ENCODE measurements at regions not wholly inside any gene's neighbourhood (a gene's known extent, or its start where the extent isn't known, plus 50 kb on each side); places are given as distances from the start of the nearest gene placed in this dataset.
"Not testable (repeated sequence)": the region's sequence is repeated elsewhere in the genome, so short reads cannot be mapped to it uniquely, and the experiment has no call there.

DNA sequence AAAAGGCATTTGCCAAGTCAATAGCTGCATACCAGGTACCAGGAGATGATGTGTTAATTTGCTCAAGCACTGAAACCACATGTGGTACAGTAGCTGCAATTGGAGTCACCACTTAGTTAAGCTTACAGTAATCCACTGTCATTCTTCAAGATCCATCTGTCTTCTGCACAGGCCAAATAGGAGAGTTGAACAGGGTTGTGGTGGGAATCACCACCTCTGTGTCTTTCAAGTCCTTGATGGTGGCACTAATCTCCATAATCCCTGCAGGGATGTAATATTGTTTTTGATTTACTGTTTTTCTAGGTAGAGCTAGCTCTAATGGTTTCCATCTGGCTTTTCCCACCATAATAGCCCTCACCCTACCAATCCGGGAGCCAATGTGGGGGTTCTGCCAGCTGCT is 91.9 kb downstream of the FCRL5 start:
- DNase-seq, result no peak

DNA sequence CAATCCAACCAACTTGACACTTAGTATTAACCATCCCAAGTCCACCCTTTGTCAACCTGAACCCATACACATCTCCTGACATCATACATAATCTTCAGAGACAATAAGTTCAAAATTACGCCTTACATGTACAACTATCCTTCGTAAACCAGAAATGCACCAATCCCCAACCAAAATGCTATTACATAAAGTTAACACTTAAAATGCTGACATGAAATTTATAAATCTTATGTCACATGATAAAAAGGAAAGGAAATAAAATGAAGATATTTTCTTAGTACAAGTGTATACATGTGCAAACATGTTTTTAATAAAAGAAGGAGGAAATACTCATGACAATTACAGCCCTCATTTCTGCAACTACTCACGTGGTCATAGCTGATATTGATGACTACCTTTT is 95.0 kb downstream of the FCRL5 start:
- DNase-seq, result no peak

DNA sequence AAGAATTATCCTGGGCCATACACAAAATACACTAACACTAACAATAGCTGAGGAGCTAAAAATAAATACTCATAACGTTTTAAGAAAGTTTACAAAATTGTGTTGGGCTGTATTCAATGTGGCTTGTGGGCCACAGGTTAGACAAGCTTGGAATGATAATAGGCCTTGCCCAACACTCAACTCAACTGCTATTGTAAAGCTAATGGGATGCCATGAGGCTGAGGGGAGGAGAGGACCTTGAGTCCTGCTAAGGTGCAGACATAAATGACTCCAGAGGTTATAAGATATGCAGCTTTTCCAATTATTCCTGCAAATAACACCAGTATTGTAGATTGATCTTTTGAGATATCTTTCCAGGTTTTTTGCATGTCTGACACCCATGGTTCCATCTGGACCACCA is 97.0 kb downstream of the FCRL5 start:
- no peak for DNase-seq

DNA sequence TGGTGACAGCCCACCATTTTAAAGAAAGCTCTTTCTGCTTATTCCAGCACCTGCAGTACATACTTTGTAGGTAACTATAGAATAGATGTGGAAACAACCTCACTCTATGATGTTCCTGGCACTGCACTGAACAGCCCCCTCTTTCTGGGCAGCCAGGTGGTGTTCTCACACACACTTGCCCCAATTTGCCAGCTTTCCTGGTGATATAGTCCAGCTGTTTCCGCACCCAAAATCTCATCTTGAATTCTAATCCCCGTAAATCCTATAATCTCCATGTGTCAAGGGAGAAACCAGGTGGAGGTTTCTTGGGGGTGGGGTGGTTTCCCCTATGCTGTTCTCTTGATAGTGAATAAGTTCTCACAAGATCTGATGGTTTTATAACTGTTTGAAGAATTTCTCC is 102.2 kb downstream of the FCRL5 start:
- no peak for DNase-seq

DNA sequence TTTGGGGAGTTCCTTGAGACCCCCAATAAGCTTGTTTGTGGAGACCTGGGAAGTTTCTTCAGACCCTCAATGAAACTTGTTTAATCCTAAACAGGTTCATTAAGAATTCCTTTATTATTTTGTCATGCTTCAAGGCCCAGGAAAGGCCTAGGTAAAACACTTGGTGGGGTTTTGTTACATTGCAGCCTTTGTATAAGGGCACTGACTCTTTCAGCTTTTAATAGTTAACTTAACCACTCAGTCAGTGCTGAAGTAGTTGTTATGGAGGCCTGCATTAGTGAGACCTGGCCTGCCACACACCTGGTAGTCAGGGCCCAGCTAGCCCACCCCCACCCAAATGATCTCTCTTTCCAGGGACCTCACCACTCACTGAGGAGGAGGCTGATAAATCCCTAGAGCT is 103.7 kb downstream of the FCRL5 start:
- DNase-seq, result no peak

DNA sequence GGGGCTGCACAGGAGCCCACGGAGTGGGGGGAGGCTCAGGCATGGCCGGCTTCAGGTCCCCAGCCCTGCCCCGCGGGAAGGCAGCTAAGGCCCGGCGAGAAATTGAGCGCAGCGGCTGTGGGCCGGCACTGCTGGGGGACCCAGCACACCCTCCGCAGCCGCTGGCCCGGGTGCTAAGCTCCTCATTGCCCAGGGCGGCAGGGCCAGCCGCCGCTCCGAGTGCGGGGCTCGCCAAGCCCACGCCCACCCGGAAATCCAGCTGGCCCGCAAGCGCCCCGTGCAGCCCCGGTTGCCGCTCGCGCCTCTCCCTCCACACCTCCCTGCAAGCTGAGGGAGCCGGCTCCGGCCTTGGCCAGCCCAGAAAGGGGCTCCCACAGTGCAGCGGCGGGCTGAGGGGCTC is 106.0 kb downstream of the FCRL5 start:
- DNase-seq, result not testable (repeated sequence)

DNA sequence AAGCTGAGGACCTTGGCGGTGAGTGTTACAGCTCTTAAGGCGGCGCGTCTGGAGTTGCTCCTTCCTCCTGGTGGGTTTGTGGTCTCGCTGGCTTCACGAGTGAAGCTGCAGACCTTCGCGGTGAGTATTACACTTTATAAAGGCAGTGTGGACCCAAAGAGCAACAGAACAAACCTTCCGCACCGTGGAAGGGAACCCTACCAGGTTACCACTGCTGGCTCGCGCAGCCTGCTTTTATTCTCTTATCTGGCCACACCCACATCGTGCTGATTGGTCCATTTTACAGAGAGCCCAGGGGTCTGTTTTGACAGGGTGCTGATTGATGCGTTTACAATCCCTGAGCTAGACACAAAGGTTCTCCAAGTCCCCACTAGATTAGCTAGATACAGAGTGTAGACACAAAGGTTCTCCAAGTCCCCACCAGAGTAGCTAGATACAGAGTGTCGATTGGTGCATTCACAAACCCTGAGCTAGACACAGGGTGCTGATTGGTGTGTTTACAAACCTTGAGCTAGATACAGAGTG is 106.6 kb downstream of the FCRL5 start:
- DNase-seq, result not testable (repeated sequence)

DNA sequence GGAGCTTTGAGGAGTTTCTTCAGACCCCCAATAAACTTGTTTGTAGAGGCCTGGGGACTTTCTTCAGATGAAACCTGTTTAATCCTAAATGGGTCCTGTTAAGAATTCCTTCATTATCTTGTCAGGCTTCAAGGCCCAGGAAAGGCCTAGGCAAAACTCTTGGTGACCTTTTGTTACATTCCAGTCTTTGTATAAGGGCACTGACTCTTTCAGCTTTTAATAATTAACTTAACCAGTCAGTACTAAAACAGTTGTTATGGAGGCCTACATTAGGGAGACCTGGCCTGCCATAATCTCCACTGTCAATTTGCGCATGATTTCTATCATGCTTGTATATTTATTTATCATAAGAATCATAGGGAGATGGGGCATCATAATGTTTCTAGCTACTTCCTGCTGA is 110.2 kb downstream of the FCRL5 start:
- no peak for DNase-seq

DNA sequence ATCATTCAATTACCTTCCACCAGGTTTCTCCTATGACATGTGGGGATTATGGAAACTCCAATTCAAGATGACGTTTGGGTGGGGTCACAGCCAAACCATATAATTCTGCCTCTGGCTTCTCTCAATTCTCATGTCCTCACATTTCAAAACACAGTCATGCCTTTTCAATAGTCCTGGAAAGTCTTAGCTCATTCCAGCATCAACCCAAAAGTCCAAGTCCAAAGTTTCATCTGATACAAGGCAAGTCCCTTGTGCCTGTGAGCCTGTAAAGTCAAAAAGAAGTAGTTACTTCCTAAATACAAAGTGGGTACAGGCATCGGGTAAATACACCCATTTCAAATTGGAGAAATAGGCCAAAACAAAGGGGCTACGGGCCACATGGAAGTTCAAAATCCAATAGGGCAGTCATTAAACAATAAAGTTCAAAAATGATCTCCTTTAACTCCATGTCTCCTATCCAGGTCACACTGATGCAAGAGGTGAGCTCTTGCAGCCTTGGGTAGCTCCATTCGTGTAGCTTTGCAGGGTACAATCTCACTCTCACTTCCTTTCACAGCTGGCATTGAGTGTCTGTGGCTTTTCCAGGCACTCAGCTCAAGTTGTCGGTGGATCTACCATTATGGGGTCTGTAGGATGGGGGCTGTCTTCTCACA is 112.9 kb downstream of the FCRL5 start:
- DNase-seq, result no peak

DNA sequence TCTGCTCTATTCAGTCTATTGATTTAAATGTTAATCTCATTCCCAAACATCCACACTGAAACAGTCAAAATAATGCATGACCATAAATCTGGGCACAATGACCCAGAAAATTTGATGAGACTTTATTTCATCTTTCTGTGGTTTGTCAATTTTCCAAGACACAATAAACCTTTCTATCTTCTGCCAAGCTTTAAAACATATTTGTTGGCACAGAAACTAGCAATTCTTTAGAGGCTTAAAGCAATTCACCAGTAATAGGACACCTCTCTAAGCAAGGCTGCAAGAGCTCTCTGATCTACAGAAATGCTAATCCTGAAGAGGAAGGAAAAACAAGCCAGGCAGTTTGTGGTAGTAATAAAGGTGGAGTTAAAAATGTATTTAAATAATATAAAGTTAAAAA is 113.7 kb downstream of the FCRL5 start:
- DNase-seq, result no peak

DNA sequence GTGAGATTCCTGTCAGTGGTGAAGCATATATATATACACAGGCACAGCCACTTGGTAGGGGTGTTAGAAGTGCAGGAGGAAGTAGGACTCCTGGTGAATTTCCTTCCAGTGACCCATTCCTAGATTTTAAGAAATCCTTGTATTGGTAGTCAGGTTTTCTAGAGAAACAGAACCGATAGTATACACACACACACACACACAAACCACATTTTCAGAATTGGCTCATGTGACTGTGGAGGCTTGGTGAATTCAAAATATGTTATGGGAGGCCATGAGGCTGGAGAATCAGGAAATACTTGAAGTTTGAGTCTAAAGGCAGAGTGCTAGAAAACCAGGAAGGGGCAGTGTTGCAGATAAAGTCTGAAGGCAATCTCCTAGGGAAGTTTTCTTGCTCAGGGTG is 114.2 kb downstream of the FCRL5 start:
- DNase-seq, result no peak

DNA sequence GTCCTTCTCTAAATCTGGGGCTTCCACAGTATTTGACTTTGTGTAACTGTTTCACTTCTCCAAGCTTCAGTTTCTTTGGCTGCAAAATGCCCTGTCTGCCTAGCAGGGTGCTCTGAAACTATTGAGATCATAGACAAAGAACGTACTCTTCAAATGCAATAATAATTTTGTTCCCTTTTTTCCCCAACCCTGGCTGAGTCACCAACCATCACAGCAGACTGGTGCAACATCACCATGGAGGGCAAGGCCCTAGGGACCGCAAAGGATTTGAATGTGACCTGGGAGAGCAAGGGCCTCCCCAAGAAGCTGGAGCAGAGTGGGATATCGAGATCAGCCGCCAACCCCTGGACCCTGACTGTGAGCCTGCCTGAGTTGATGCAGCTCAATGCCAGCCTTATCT is 115.0 kb downstream of the FCRL5 start:
- DNase-seq, result no peak

DNA sequence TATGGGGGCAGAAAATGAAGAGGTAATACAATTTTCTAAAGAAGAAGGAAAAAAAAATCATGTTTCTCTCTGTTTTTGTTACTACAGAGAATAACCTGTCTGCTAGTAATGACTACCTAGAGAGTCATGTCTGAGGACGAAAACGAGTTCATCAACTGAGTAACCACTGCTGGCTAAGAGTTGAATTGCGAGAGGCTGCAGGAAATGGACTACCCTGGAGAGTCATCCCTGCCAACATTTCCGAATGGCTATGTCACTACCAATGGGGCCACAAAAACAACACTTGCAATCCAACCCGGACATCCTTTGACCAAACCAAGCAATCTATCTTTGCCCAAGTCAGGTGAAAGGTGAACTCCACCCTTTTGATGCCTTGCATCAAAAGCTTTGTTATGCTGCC is 120.6 kb downstream of the FCRL5 start:
- no peak for DNase-seq

DNA sequence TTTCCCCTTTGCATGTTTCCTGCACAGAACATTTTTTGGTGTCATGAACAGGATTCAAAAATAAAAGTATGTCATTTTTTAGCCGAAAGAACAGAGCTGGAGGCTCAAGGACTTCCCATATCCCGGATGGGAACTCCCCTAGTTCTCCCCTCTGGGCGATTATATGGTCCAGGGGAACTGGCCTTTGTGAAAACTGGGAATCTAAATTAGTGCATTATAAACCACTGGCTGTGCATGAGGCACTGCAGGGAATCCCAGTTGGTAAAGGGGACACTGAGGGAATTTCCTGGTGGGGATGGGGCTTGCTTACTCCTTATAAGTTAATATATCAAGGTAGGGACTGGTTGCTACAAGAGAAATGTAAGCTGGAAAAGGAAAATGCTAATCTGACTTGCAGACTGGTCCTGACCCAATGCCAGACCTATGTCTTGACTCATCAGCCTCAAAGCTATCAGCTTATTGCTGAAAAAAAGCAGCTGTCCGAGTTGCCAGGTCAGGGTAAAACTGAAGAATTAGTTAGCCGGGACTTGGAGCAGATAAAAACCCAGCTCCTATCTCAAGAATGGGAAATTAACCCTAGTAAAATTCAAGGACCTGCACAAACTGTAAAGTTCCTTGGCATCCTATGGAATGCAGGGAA is 122.6 kb downstream of the FCRL5 start:
- no peak for DNase-seq

DNA sequence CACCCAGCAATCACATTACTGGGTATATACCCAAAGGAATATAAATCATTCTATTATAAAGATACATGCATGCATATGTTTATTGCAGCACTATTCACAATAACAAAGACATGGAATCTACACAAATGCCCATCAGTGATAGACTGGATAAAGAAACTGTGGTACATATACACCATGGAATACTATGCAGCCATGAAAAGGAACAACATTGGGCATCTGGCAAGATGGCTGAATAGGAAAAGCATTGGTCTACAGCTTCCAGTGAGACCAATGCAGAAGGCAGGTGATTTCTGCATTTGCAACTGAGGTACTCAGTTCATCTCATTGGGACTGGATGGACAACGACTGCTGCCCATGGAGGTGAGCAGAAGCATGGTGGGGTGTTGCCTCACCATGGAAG is 128.6 kb downstream of the FCRL5 start:
- not testable (repeated sequence) for DNase-seq

DNA sequence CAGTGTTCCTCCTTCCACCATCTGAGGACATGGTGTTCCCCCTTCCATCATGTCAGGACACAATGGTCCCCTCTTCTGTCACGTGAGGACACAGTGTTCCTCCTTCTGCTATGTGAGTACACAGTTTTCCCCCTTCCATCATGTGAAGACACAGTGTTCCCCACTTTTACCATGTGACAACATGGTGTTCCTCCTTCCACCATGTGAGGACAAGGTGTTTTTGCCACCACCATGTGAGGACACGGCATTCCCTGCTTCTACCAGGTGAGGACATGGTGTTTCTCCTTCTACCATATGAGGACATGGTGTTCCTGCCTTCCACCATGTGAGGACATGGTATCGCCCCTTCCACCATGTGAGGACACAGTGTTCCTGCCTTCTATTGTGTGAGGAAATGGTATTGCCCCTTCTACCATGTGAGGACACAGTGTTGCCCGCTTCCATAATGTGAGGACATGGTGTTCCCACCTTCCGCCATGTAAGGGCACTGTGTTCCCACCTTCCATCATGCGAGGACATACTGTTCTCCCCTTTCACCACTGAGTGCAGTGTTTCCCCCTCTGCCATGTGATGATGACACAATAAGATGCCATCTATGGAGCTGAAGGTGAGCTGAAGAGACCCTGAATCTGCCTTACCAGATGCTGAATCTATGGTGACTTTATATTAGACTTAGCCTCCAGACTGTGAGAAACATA is 132.3 kb downstream of the FCRL5 start:
- DNase-seq, result no peak

DNA sequence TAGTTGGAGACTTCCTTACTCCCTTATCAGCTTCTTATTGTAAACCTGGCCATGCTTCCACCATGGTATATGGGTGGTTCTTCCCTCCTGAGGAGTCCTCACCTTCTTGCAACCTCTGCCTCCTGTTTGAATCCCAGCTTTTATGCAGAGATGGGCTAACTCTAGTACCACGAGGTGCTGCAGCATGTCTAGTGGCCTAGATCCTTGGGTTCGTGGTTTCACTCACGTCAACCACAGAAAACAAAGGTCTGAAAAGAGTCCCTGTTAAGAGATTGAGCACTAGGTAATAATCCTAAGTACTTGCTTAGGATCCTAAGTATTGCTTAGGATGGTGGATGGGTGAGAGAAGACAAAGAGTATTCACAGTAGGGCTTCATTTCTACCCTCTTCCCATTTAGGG is 133.7 kb downstream of the FCRL5 start:
- DNase-seq, result no peak

DNA sequence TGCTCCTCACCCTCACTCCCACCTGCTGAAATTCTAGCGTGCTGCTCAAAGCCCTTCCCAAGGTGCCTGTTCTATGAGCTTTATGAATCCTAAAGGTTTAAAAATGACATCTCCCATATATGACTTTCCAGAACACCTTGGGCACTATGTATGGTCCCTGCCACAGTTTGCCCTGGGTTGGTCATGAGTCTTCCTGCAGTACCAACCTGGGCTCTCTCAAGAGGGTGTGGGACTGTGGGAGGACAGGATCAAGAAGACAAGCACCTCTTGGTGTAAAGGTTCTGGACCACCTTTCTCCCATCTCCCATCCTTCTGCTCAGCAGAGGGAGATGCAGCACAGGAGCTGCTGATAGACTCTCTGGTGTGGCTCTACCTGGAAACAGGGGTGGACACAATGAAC is 134.1 kb downstream of the FCRL5 start:
- DNase-seq, result no peak

DNA sequence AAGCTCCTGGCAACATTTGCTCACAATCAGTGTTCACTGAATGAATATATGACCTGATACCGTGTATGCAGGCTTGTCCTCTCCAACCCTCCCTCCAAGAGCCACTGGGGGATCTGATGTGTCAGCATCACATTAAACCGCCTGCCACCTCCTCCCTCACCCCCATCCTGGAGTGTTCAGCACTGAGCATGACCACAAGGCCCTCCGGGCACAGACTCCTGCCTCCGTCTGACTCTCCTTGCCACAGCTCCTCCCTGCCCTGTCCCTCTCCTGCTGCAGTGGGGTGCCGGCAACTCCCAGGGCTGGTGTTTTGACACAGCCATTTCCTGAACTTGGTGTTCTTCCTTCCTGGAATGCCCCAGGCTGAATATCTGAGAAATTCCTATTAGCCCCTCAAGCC is 136.7 kb downstream of the FCRL5 start:
- DNase-seq, result no peak

DNA sequence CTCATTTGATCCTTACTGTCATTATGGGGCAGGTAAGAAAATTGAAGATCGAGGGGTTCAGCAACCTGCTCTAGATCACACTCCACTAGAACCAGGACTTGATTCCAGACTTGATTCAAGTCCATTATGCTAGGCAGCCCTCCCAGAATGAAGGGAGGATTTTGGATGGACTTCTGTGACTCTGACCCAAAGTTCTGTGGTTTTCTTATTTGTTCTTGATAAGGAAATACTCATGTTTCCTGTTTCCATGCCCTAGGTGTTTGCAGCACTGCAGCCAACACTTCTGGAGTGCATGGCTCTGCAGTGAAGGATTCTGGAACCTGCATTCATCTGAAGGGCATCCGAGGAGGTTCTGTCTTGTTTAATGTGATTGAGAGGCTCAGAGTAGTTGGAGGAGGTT is 140.0 kb downstream of the FCRL5 start:
- no peak for DNase-seq

DNA sequence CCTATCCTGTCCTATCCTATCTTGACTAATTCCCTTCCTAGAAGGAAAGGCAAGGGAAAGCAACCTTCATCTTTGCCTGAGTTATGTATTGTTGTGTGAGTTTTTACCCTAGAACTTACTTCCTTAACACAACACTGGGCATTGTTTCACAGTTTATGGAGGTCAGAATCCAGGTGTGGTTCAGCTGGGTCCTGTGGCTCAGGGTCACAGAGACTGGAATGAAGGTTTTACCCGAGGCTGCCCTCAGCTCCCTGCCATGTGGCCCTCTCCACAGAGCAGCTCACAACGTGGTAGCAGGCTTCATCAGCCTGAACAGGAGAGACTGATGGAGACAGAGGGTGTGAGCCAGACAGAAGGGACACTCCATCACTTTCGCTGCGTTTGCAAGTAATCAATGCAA is 140.5 kb downstream of the FCRL5 start:
- no peak for DNase-seq

DNA sequence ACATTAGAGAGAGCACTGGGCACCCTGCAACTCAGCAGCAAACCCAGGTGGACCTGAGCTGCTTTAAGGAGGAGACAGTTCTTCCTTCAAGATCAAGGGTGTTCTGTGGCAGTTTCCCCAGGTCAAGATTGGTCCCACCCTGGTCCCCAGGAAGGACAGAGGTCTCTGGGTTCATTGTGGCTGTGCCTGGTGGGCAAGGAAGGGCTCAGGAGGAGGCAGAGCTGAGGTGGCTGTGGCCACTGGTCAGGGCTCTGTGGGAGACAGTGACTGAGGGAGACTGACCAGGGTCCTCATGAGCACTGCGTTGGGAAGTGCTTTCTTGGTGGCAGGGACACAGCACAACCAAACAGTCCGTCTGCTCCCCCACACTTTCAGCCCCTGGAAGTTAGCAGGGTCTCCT is 141.3 kb downstream of the FCRL5 start:
- DNase-seq, result no peak

DNA sequence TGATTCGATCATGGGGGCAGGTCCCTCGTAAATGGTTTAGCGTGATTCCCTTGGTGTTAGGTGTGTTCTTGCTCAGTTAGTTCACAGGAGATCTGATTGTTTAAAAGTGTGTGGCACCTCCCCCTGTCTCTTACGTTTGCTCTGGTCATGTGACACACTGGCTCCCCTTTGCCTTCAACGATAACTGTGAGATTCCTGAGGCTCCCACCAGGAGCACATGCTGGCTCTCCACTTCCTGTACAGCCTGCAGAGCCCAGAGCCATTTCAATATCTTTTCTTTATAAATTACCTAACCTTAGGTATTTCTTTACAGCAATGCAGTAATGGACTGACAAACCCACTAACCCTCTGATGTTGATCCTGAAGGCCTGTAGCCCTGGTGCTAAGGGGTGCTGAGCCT is 141.9 kb downstream of the FCRL5 start:
- no peak for DNase-seq

DNA sequence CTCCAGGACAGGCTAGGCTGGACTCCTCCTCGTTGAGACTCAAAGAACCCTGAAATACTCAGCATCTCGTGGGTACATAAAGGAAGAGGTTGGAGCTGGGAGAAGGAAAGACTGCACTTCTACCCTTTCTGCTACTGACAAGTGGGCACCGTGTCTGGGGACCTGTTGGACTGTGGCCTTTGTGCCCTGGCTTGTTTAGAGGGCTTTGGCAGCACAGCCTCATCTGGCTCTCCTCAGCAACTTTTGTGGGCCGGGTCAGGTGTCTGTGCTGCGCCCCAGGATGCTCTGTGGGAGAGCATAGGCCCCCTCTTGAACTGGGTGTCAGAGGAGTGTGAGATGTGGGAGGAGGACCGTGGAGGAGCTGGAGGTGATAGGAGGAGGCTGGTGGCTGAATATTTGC is 142.4 kb downstream of the FCRL5 start:
- DNase-seq, result no peak
